Prostate gland (tissue), 2 donors: ENCODE measurements at regions not wholly inside any gene's neighbourhood (a gene's known extent, or its start where the extent isn't known, plus 50 kb on each side); places are given as distances from the start of the nearest gene placed in this dataset.

Experiments used
- DNase-seq: peaks from one replicate; pipeline ENCODE4 v3.0.0-alpha.2; 2019; ENCODE audit warnings: low spot score
- H3K27ac ChIP-seq, 2 donors: fragments of 200-600 bp; sonication (generic); 2 replicates each; pipeline ENCODE4 v1.5.1; 2017 to 2019
- H3K27me3 ChIP-seq: fragments of 200-600 bp; sonication (generic); replicated peaks from 2 replicates; pipeline ENCODE4 v1.5.1; 2019; ENCODE audit not compliant: insufficient read depth
- H3K36me3 ChIP-seq, 2 donors: fragments of 200-600 bp; sonication (generic); 1 replicate in 1 of 2; 2 replicates in 1 of 2; pipeline versions ENCODE4 v1.5.1 to v1.8.1; 2017 to 2019
- H3K4me1 ChIP-seq: fragments of 200-600 bp; sonication (generic); replicated peaks from 2 replicates; pipeline ENCODE4 v1.5.1; 2019
- H3K4me3 ChIP-seq, 2 donors: fragments of 200-600 bp; sonication (generic); 2 replicates each; pipeline ENCODE4 v1.5.1; 2017 to 2019
- H3K9me3 ChIP-seq: fragments of 200-600 bp; sonication (generic); 2 replicates; pipeline ENCODE4 v1.5.1; 2017
- POLR2A ChIP-seq: fragments of 450-650 bp; IDR thresholded peaks from one replicate; pipeline ENCODE4 v1.6.1; 2016; ENCODE audit warnings: antibody characterized with exemption, mild to moderate bottlenecking
- POLR2AphosphoS5 ChIP-seq: sonication (generic); formaldehyde crosslinking; IDR thresholded peaks from one replicate; pipeline ENCODE4 v1.6.1; 2017; ENCODE audit warnings: antibody characterized with exemption
- WGBS: methylation state at CpG from one replicate; pipeline ENCODE4 v1.1.5; 2018; 5-methylcytosine and 5-hydroxymethylcytosine counted together
- intact Hi-C: fragments of 100-400 bp; cut with DNase I; formaldehyde crosslinking; loops from one replicate; pipeline ENCODE4 v1.14.2; 2022
- TF ChIP-seq, protein P1 (sequence below), 4 experiments: fragments of 200-600 bp in 2 of 4; fragments of 450-650 bp in 2 of 4; sonication (generic) in 2 of 4; IDR thresholded peaks; 1 replicate in 3 of 4; 2 replicates in 1 of 4; pipeline ENCODE4 v1.5.1; 2016 to 2019; ENCODE audit warnings: antibody characterized with exemption in 4 of 4, mild to moderate bottlenecking in 2 of 4, moderate library complexity in 2 of 4

DNA sequence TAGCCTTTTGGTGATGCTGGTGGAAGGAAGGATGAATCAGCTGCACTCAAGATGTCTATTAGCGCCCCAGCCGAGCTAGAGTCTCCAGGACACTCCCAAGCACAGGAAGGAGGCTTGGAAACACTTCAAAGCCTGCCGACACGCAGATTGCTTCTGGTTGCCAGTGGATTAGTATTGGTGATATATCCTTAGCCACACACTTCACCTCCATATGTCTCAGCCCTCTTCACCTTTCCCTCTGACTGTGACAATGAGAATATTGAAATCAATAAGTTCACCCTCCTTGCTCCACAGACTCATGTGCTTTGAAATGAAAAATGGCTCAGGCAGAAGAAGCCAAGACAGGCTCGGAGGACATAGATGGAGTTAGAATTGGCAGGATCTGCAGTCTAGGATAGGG lies 102.9 kb upstream of the LRRN1 start:
- Histone ChIP-seq H3K27me3 (no peaks in the 10 kb centered on the region), H3K36me3 (no peaks in the 10 kb centered on the region), H3K4me1 (no peaks in the 10 kb centered on the region), H3K9me3 (no peaks in the 10 kb centered on the region), H3K4me3 (no peak overlapping the region), H3K27ac (no peak overlapping the region)
- TF ChIP-seq POLR2AphosphoS5: no peak
- TF ChIP-seq, protein P1, sequence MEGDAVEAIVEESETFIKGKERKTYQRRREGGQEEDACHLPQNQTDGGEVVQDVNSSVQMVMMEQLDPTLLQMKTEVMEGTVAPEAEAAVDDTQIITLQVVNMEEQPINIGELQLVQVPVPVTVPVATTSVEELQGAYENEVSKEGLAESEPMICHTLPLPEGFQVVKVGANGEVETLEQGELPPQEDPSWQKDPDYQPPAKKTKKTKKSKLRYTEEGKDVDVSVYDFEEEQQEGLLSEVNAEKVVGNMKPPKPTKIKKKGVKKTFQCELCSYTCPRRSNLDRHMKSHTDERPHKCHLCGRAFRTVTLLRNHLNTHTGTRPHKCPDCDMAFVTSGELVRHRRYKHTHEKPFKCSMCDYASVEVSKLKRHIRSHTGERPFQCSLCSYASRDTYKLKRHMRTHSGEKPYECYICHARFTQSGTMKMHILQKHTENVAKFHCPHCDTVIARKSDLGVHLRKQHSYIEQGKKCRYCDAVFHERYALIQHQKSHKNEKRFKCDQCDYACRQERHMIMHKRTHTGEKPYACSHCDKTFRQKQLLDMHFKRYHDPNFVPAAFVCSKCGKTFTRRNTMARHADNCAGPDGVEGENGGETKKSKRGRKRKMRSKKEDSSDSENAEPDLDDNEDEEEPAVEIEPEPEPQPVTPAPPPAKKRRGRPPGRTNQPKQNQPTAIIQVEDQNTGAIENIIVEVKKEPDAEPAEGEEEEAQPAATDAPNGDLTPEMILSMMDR (IDR thresholded peaks at IDR 0.05): no peak
- no peak for TF ChIP-seq POLR2A
- no peak for DNase-seq
- intact Hi-C loops: no loop called here
- WGBS: 76% methylated on average over 5 of the region's 5 CpGs

DNA sequence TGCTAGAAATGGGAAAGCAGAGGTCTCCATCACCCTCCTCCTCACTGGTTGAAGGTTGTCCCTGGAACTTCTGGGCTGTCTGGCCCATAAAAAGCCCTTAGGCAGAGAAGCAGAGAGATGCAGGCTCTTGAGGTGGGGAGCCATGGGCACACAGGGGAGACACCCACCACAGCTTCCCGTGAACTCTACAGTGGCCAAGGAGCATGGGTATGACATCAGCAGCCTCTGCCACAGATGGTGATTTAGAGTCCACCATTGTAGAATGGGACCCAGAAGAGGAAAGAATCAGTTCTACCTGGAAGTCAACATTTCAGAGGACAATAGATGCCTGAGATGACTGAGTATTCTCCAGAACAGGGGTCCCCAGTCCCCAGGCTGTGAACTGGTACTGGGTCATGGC lies 105.6 kb upstream of the LRRN1 start:
- intact Hi-C loops: no loop called here
- Histone ChIP-seq H3K27ac (no peak overlapping the region), H3K36me3 (no peaks in the 10 kb centered on the region), H3K4me1 (no peaks in the 10 kb centered on the region), H3K9me3 (no peaks in the 10 kb centered on the region), H3K4me3 (no peak overlapping the region), H3K27me3 (no peaks in the 10 kb centered on the region)
- WGBS: 100% methylated on average over 1 of the region's 1 CpG
- TF ChIP-seq POLR2A (no peak), POLR2AphosphoS5 (no peak)
- TF ChIP-seq, protein P1 (IDR thresholded peaks at IDR 0.05): no peak
- no peak for DNase-seq

DNA sequence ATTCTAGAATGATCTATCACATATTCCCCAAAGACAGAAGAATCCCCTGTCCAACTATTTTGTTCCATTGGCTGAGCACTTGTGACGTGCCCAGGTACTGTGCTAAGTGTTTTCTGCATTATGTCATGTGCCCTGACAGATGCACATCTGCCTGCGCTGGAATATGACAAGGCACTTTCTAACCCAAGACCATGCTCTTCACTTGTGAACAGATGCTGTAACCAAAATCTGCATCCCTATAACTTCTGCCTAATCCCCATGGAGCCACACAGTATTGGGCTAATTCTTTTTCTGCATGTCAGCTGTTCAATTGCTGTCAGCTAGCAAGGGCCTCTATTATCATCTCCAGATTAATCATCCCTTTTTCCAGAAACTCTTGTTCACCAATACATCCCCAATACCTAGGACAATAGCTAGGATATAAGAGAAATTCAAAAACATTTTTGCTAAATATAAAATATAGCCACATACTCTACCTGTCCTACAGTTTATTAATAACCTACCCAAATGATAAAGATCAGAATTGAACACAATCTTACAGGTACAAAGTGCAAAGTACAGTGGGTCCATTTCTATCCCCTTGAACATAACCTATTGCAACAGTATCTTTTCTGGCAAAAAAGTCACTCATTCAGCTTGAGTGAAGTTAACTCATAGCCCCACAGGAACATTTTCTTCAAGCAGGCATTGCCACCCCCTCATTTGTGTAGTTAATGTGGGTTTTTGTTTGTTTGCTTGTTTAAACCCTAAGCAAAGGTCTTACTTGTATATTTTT lies 109.4 kb upstream of the LRRN1 start:
- H3K27me3 ChIP-seq: no peaks in the 10 kb centered on the region
- no peak overlapping the region for H3K4me3 ChIP-seq
- H3K9me3 ChIP-seq: no peaks in the 10 kb centered on the region
- peaks cover 4% of the 10 kb centered on the region for H3K4me1 ChIP-seq
- DNase-seq: no peak
- H3K27ac ChIP-seq: no peak overlapping the region
- intact Hi-C loops: no loop called here
- H3K36me3 ChIP-seq: no peaks in the 10 kb centered on the region
- TF ChIP-seq POLR2A: no peak
- TF ChIP-seq, protein P1 (IDR thresholded peaks at IDR 0.05): no peak
- TF ChIP-seq POLR2AphosphoS5: no peak
- 64% methylated on average over 2 of the region's 2 CpGs for WGBS

DNA sequence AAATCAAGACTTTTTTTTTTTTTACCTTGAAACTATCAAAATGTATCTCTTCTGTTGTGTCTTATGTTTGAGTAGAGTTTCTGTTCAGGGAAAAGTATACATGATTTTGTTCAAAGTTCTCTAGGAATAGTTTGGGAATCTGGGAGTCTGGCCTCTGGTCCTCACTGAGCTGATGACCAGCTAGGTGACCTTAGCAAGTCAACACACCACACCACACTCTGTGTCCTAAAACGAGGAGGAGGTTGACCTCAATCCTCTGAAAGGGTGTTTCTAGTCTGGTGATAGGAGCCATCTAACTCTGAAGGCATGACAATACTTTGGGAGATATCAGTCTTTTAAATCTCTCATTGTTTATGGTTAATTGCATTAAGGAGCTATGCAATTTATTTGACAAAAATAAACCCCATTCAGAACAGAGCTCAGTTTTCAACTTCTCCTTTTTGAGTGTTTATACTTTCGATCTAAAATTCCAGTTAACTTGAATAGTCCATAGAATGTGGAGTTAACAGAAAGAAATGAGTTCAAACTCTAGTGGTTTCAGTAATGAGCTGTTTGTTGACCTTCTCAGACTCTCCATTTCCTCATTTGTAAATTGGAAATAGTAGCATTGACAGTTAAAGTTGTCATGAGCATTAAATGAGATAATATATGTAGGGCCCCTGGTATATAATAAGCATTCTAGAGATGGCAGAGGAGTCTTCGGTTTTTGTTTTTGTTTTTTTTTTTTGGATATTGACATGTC lies 112.2 kb upstream of the LRRN1 start:
- WGBS: 52% methylated on average over 3 of the region's 3 CpGs

More for the DNA sequence above, 112.2 kb upstream of the LRRN1 start:
- Histone ChIP-seq H3K27ac (no peak overlapping the region), H3K9me3 (no peaks in the 10 kb centered on the region), H3K4me1 (peaks cover 4% of the 10 kb centered on the region), H3K27me3 (no peaks in the 10 kb centered on the region), H3K4me3 (no peak overlapping the region), H3K36me3 (no peaks in the 10 kb centered on the region)
- intact Hi-C loops: no loop called here
- no peak for DNase-seq
- no peak for TF ChIP-seq POLR2AphosphoS5
- TF ChIP-seq POLR2A: no peak
- TF ChIP-seq, protein P1 (IDR thresholded peaks at IDR 0.05): no peak
